OCI-LY7 (cell line): ENCODE measurements at regions not wholly inside any gene's neighbourhood (a gene's known extent, or its start where the extent isn't known, plus 50 kb on each side); places are given as distances from the start of the nearest gene placed in this dataset.

Source experiments
- CTCF ChIP-seq: fragments of 200-600 bp; sonication (generic); conservative IDR thresholded peaks from 2 replicates; pipeline ENCODE4 v1.5.1; 2014; ENCODE audit warnings: mild to moderate bottlenecking, antibody characterized with exemption, low read length, moderate library complexity, mixed read lengths
- EZH2phosphoT487 ChIP-seq: fragments of 200-600 bp; sonication (generic); IDR thresholded peaks from 2 replicates; pipeline ENCODE4 v1.6.1; 2018; ENCODE audit warnings: low read depth, borderline replicate concordance, mild to moderate bottlenecking, mixed run types, antibody characterized with exemption, low read length, moderate library complexity, mixed read lengths

DNA sequence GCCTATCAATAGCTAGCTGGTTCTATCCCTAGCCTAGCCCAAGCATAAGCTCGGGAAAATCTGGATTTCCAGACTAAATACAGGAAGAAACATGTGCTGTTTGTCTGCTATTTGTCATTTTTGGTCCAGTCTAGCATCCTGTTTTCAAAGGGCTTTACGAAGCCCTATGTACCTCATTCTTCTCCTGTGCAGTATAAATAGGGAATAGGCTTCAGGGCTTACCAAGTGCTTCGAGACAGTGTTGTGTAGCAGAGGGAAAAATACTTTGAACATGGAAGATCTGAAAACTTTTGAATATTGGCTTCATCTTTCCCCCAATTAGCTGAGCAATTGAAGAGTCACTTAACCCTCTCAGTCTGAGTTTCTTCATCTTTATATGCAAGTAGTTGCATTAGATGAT is 679.8 kb downstream of the TDRD15 start:
- TF ChIP-seq CTCF (no peak), EZH2phosphoT487 (no peak)
